ENCODE measurements at regions not wholly inside any gene's neighbourhood (a gene's known extent, or its start where the extent isn't known, plus 50 kb on each side); places are given as distances from the start of the nearest gene placed in this dataset.

- TF ChIP-seq ZNF184 (CRISPR knock-in tag; IDR thresholded peaks at IDR 0.05) = no peak
- no peak for TF ChIP-seq MYNN (IDR thresholded peaks at IDR 0.05)
- TF ChIP-seq MYNN (CRISPR knock-in tag; IDR thresholded peaks at IDR 0.05) = no peak
- no peak for TF ChIP-seq ZBTB40 (IDR thresholded peaks at IDR 0.05)
- no peak for TF ChIP-seq ZBTB40 (CRISPR knock-in tag; IDR thresholded peaks at IDR 0.05)
- no peak for TF ChIP-seq CTCF (IDR thresholded peaks at IDR 0.05 in 2 of 3, conservative IDR thresholded peaks at IDR 0.05 in 1 of 3; ENCODE audit: insufficient read depth in 2 of 3, low read depth in 1 of 3, low read length in 3 of 3)
- 0 out of 2 replicates have a peak, but pooled peaks have one; percentile 63 for TF ChIP-seq NFRKB (IDR thresholded peaks at IDR 0.05; ENCODE audit: low read depth)
- TF ChIP-seq ZBTB7A (IDR thresholded peaks at IDR 0.05; ENCODE audit: borderline replicate concordance, control insufficient read depth, low read depth, low read length) = no peak
- no peak for TF ChIP-seq CBX3 (IDR thresholded peaks at IDR 0.05; ENCODE audit: borderline replicate concordance in 1 of 2, low read length in 2 of 2)
- TF ChIP-seq TCF7L2 (IDR thresholded peaks at IDR 0.05; ENCODE audit: low read depth, low read length) = no peak
These were observed 65.6 kb upstream of the RREB1 start for GRCh38 chr6:7042056-7042653.

Measured in K562 (cell line).